ENCODE measurements at regions not wholly inside any gene's neighbourhood (a gene's known extent, or its start where the extent isn't known, plus 50 kb on each side); places are given as distances from the start of the nearest gene placed in this dataset.
A peak's percentile ranks its signal among the peaks of the same experiment; 100 is the strongest.

DNA sequence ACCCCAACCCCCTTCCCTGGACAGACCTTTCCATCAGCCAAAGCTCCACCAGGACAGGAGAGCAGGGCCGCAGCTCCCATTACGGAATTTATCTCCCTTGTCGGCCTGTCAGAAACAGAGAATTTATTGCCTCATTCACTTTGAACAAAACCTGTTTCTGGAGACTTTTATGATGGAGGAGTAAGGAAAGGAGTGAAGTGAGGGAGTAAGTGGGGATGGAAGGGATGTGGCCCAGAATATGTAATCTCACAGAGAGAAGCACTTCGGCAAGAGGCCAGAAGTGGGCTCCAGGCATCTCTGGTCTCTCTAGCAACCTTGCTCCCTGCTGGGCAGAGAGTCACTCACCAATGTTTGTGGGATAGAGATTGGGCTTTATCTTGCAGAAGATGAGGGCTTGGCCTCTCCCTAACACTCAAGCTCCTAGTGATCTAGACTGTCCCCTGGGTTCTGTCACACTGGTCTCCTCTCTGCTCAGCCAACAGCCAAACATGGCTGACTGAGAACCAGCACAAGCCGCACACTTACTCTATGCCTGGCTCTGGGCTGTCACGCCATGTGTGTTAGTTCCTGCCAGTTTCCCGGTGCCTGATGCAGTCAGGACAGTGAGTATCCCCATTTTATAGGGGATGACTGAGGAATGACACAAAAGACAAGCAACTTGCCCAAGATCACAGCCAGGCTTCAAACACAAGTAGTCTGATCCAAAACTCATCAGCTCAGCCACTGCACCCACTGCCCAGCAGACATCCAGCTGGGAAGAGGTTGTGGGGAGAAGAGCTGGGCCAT, 149.4 kb upstream of the ZMIZ1 start:
- ATAC-seq: no peak

DNA sequence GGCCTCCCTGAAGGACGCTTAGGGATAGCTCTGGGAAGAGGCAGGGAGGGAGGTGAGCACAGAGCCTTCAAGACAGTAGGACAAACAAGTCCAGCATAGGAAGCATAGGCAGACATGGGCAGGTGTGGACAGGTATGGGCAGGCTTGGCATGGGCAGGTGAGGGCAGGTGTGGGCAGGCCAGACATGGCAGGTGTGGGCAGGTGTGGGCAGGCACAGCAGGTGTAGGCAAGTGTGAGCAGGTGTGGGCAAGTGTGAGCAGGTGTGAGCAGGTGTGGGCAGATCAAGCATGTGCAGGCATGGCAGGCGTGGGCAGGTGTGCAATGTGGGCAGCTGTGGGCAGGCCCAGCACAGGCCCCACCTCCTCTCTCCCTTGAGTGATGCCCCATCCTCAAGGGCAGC, 148.8 kb upstream of the ZMIZ1 start:
- DNase-seq (no peak), ATAC-seq (no peak)
- intact Hi-C loops (cut with DNase I, micrococcal nuclease): no loop called here

More for the DNA sequence above, 149.4 kb upstream of the ZMIZ1 start:
- intact Hi-C loops (cut with DNase I, micrococcal nuclease): no loop called here
- DNase-seq: no peak

DNA sequence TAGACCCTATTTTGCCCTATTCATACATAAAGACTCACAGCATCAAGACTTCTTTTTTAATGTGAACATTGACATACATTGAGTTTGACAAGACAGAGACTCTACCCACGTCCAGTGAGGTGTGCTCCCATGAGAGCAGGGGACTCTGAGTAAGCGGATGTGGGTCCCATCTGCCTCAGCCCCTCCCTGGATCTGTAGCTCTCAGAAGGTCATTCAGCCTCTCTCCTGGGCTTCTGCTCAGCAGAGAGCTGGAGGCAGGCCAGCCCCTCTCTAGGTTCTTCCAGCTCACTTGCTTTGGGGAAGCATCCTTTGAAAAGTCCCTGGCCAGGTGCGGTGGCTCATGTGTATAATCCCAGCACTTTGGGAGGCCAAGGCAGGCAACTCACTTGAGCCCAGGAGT, 146.9 kb upstream of the ZMIZ1 start:
- no peak for DNase-seq

DNA sequence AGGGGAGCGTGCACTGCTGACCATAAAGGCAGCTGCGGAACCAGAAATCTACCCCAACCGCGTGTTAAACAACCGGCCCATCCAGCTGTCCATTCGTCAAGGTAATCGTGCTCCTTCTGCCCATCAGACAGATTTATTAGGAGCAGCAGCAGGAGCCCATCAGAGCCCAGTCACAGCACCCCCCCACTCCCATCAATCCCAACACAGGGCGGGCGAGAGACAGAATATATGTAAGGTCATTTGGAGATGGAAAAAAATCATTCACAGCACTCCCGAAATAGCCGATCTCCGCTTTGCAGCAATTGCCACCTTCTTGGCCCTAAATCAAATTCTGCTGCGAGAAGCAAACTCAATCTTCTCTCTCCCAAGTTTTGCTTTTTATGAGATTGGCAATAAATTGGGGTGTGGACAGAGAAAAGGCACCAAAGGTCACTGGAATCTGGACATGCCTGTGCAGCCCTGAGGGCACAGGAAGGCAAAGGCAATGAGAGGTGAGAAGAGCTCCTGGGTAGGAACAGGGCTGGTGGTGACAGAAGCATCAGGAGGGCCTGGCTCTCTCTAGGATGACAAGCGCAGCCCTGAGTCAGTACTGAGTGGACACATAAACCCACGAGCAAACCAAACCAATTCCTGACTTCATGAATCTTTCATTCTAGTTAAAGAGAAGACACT, 145.0 kb upstream of the ZMIZ1 start:
- DNase-seq: no peak
- intact Hi-C loops (cut with DNase I, micrococcal nuclease): no loop called here
- ATAC-seq: peak; percentile 91

More for the DNA sequence above, 146.9 kb upstream of the ZMIZ1 start:
- intact Hi-C loops (cut with DNase I, micrococcal nuclease): no loop called here
- ATAC-seq: no peak

DNA sequence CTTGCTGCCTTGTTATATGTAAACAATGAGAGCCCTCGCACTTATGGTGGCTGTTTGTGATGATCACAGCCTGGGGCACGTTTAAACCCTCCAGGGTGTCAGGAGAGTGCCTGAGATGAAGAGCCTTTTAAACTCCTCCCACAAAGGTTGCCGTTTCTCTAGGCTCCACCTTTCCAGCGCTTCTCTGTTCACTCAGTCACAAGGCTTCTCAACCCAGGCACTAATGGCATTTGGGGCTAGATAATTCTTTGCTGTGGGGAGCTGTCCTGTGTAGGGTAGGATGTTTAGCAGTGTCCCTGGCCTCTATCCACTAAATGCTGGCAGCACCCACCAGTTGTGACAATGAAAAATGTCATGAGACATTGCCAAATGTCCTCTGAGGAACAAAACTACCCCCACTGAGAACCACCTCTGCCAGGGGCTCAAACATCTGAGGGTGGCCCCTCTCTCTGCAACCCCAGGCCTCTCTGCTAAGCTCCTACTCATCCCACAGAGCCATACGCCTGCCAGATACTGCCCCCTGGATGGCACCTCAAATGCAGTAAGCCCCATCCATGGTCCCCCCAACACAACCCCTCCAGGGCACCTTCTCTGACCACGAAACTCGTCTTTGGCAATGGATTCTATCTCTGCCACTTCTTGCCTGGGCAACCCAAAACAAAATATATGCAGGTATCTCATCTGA, 144.3 kb upstream of the ZMIZ1 start:
- ATAC-seq (peak; percentile 54), DNase-seq (no peak)
- intact Hi-C loops (cut with DNase I, micrococcal nuclease): no loop called here

DNA sequence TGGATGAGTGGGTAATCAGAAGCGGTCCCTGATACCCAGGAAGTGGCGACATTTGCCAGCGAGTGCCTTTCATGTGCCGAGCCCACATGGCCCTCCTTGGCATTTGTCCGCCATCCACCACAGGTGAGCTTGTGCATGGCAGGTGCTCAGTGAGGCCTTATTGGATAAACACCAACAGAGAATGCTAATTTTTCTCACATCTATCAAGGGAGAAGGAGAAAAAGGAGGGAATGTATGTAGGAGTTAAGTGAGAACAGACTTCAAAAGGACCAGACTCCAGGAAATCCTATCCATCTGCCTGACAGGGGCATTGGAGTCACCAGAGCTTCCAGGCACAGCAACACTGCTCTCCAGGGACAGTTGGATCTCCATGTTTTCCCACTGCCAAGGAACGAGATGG, 143.5 kb upstream of the ZMIZ1 start:
- DNase-seq: no peak
- no peak for ATAC-seq
- intact Hi-C loops (cut with DNase I, micrococcal nuclease): no loop called here

DNA sequence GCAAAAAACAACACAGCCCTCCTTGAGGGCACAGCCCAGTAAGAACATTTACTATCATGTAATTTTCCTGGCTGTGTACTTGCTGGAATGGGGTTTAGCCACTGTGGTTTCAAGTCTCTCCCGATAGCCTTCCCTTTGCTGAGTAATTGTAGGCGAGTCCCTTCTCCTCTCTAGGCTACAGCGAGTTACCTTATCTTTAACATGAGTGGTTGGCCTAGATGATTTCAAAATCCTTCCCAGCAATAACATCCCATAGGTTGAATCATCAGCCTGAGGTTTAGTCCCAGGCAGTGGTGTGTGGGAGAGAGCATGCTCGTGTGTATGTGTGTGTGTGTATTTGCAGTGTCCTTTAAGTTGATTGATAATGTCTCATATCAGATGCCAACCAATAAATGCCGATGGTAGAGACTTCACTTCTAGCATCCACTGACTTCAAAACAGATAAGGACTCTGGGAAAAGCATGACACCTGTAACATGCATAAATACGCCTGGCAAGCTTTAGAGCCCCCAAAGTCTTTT, 142.9 kb upstream of the ZMIZ1 start:
- ATAC-seq (peak; percentile 51), DNase-seq (no peak)
- intact Hi-C loops (cut with DNase I, micrococcal nuclease): no loop called here

DNA sequence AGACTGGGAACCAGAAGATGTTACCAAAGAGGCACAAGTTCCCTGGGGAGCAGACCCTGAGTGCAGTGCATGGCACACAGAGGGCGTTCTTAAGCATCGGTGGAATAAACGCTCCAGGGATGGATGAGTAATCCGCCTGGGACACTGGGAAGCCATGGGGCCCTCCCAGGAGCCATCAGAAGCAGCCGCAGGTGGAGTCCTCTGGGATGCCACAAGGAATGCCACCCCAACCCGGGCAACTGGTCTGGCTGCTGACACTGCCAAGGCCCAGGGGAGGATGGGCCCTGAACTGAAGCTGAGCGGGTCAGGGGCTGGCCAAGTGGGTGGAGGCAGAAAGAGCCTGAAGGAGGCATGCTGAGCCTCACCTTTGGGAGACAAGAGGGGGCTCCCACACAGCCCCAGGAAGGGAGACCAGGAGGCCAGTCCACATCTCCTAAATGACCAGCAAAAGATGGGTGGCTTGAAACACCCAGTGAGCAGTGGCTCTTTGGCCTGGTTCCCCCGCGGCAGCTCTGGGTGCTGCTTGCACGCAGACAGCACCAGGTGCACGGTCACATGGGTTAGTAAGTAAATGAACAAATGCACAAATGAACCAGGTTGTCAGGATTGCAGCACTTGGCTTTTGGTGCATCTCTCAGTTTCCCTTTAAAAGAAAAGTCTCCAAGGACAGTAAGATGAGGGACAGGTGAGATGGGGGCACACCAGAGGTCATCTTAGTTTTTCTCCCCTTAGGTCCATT, 141.3 kb upstream of the ZMIZ1 start:
- DNase-seq: no peak
- peak; percentile 34 for ATAC-seq
- intact Hi-C loops (cut with DNase I, micrococcal nuclease): no loop called here

- DNase-seq (no peak), ATAC-seq (no peak)
- intact Hi-C loops (cut with DNase I, micrococcal nuclease): no loop called here
These were observed 140.4 kb upstream of the ZMIZ1 start for GRCh38 chr10:78928330-78928729.

GRCh38 chr10:78929541-78929940, 139.2 kb upstream of the ZMIZ1 start:
- intact Hi-C loops (cut with DNase I, micrococcal nuclease): no loop called here
- ATAC-seq: no peak
- no peak for DNase-seq

- no peak for ATAC-seq
- DNase-seq: peak in 1 of 2 donors; percentile 31
- intact Hi-C loops (cut with DNase I, micrococcal nuclease): no loop called here
These were observed 137.3 kb upstream of the ZMIZ1 start for GRCh38 chr10:78931321-78932053.

- intact Hi-C loops (cut with DNase I, micrococcal nuclease): no loop called here
- ATAC-seq (no peak), DNase-seq (no peak)
These were observed 136.7 kb upstream of the ZMIZ1 start for GRCh38 chr10:78932054-78932386.

- no peak for ATAC-seq
- DNase-seq: no peak
- intact Hi-C loops (cut with DNase I, micrococcal nuclease): no loop called here
These were observed 135.9 kb upstream of the ZMIZ1 start for GRCh38 chr10:78932861-78933260.

- no peak for DNase-seq
- no peak for ATAC-seq
- intact Hi-C loops (cut with DNase I, micrococcal nuclease): no loop called here
These were observed 134.8 kb upstream of the ZMIZ1 start for GRCh38 chr10:78933828-78934531.

DNA sequence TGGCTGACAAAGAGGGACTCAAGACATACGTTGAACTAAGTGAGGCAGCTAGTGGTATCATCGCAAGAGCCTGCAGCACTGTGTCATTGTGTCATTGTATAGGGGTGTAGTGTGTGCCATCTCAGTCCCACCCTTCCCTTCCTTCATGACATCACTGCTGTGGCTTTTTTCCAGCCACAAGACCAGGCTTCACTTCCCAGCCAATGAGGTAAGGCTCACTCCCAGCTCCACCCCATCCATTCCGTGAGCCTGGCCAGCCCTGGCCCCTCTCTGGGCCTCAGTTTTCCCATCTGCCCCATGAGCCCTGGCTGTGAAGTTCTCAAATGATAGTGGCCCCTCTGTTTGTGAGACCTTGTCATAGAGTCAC, 134.3 kb upstream of the ZMIZ1 start:
- DNase-seq: no peak
- ATAC-seq: no peak
- intact Hi-C loops (cut with DNase I, micrococcal nuclease): no loop called here

GRCh38 chr10:78934994-78935602, 133.7 kb upstream of the ZMIZ1 start:
- ATAC-seq (no peak), DNase-seq (no peak)
- intact Hi-C loops (cut with DNase I, micrococcal nuclease): no loop called here

- intact Hi-C loops (cut with DNase I, micrococcal nuclease): no loop called here
- DNase-seq (no peak), ATAC-seq (no peak)
These were observed 132.9 kb upstream of the ZMIZ1 start for GRCh38 chr10:78935697-78936407.
